ENCODE measurements at regions not wholly inside any gene's neighbourhood (a gene's known extent, or its start where the extent isn't known, plus 50 kb on each side); places are given as distances from the start of the nearest gene placed in this dataset.

GRCh38 chr15:66644000-66644787 lies 57.8 kb upstream of the SMAD6 start:
- Histone ChIP-seq H3K79me2 (ENCODE audit: low read length) (no peaks in the 10 kb centered on the region), H3K9me3 (ENCODE audit: insufficient read depth, low read length) (no peaks in the 10 kb centered on the region), H3K4me2 (ENCODE audit: low read length) (no peak overlapping the region), H2AFZ (ENCODE audit: low read depth, low read length) (no peak overlapping the region), H4K20me1 (ENCODE audit: insufficient read depth, low read length) (no peaks in the 10 kb centered on the region), H3K4me3 (ENCODE audit: low read length) (no peak overlapping the region), H3K36me3 (replicated peaks; ENCODE audit: low read depth, low read length) (no peaks in the 10 kb centered on the region), H3K4me1 (ENCODE audit: low read length) (0 out of 2 replicates have a peak, but pooled peaks cover 2% of the 10 kb centered on the region), H3K27me3 (ENCODE audit: low read depth, low read length) (no peaks in the 10 kb centered on the region), H3K9ac (ENCODE audit: low read length) (no peak overlapping the region), H3K27ac (ENCODE audit: low read length) (no peak overlapping the region)
- no peak for TF ChIP-seq CTCF (IDR thresholded peaks at IDR 0.05; ENCODE audit: low read depth, low read length)
- no peak for TF ChIP-seq EZH2phosphoT487 (IDR thresholded peaks at IDR 0.05; ENCODE audit: low read depth)

GRCh38 chr15:66644869-66645268 lies 57.2 kb upstream of the SMAD6 start:
- Histone ChIP-seq H3K79me2 (ENCODE audit: low read length) (no peaks in the 10 kb centered on the region), H3K9ac (ENCODE audit: low read length) (no peak overlapping the region), H3K9me3 (ENCODE audit: insufficient read depth, low read length) (no peaks in the 10 kb centered on the region), H3K4me2 (ENCODE audit: low read length) (no peak overlapping the region), H3K27ac (ENCODE audit: low read length) (no peak overlapping the region), H3K4me3 (ENCODE audit: low read length) (no peak overlapping the region), H2AFZ (ENCODE audit: low read depth, low read length) (no peak overlapping the region), H4K20me1 (ENCODE audit: insufficient read depth, low read length) (no peaks in the 10 kb centered on the region), H3K4me1 (ENCODE audit: low read length) (0 out of 2 replicates have a peak, but pooled peaks cover 2% of the 10 kb centered on the region), H3K27me3 (ENCODE audit: low read depth, low read length) (no peaks in the 10 kb centered on the region), H3K36me3 (replicated peaks; ENCODE audit: low read depth, low read length) (no peaks in the 10 kb centered on the region)
- no peak for TF ChIP-seq CTCF (IDR thresholded peaks at IDR 0.05; ENCODE audit: low read depth, low read length)
- TF ChIP-seq EZH2phosphoT487 (IDR thresholded peaks at IDR 0.05; ENCODE audit: low read depth): no peak

- Histone ChIP-seq H3K9ac (ENCODE audit: low read length) (no peak overlapping the region), H3K4me3 (ENCODE audit: low read length) (no peak overlapping the region), H3K4me2 (ENCODE audit: low read length) (no peak overlapping the region), H3K27me3 (ENCODE audit: low read depth, low read length) (no peaks in the 10 kb centered on the region), H3K79me2 (ENCODE audit: low read length) (no peaks in the 10 kb centered on the region), H3K36me3 (replicated peaks; ENCODE audit: low read depth, low read length) (no peaks in the 10 kb centered on the region), H4K20me1 (ENCODE audit: insufficient read depth, low read length) (no peaks in the 10 kb centered on the region), H3K9me3 (ENCODE audit: insufficient read depth, low read length) (no peaks in the 10 kb centered on the region), H2AFZ (ENCODE audit: low read depth, low read length) (no peak overlapping the region), H3K4me1 (ENCODE audit: low read length) (0 out of 2 replicates have a peak, but pooled peaks cover 2% of the 10 kb centered on the region), H3K27ac (ENCODE audit: low read length) (no peak overlapping the region)
- TF ChIP-seq CTCF (IDR thresholded peaks at IDR 0.05; ENCODE audit: low read depth, low read length) (no peak), EZH2phosphoT487 (IDR thresholded peaks at IDR 0.05; ENCODE audit: low read depth) (no peak)
Measured at GRCh38 chr15:66646308-66646707, 55.7 kb upstream of the SMAD6 start.

- Histone ChIP-seq H3K4me3 (ENCODE audit: low read length) (no peak overlapping the region), H4K20me1 (ENCODE audit: insufficient read depth, low read length) (no peaks in the 10 kb centered on the region), H2AFZ (ENCODE audit: low read depth, low read length) (no peak overlapping the region), H3K9ac (ENCODE audit: low read length) (no peak overlapping the region), H3K27me3 (ENCODE audit: low read depth, low read length) (no peaks in the 10 kb centered on the region), H3K27ac (ENCODE audit: low read length) (no peak overlapping the region), H3K36me3 (replicated peaks; ENCODE audit: low read depth, low read length) (no peaks in the 10 kb centered on the region), H3K4me2 (ENCODE audit: low read length) (no peak overlapping the region), H3K4me1 (ENCODE audit: low read length) (no peaks in the 10 kb centered on the region), H3K9me3 (ENCODE audit: insufficient read depth, low read length) (no peaks in the 10 kb centered on the region), H3K79me2 (ENCODE audit: low read length) (no peaks in the 10 kb centered on the region)
- TF ChIP-seq CTCF (IDR thresholded peaks at IDR 0.05; ENCODE audit: low read depth, low read length): no peak
- TF ChIP-seq EZH2phosphoT487 (IDR thresholded peaks at IDR 0.05; ENCODE audit: low read depth): no peak
Measured at GRCh38 chr15:66646799-66647198, 55.2 kb upstream of the SMAD6 start.

Measured in OCI-LY3 (cell line).